ENCODE measurements at regions not wholly inside any gene's neighbourhood (a gene's known extent, or its start where the extent isn't known, plus 50 kb on each side); places are given as distances from the start of the nearest gene placed in this dataset.
A peak's percentile ranks its signal among the peaks of the same experiment; 100 is the strongest.

GRCh38 chr7:13072014-13072413 lies 384.6 kb downstream of the ARL4A start:
- no peak overlapping the region for H3K4me3 ChIP-seq (ENCODE audit: low read length)
- DNase-seq (ENCODE audit: low read depth): no peak
- no peak for TF ChIP-seq CTCF (conservative IDR thresholded peaks at IDR 0.05; ENCODE audit: low read length)

- no peak for TF ChIP-seq CTCF (conservative IDR thresholded peaks at IDR 0.05; ENCODE audit: low read length)
- H3K4me3 ChIP-seq (ENCODE audit: low read length): no peak overlapping the region
- peak; percentile 17 for DNase-seq (ENCODE audit: low read depth)
Measured at GRCh38 chr7:13077466-13077865, 390.0 kb downstream of the ARL4A start.

DNA sequence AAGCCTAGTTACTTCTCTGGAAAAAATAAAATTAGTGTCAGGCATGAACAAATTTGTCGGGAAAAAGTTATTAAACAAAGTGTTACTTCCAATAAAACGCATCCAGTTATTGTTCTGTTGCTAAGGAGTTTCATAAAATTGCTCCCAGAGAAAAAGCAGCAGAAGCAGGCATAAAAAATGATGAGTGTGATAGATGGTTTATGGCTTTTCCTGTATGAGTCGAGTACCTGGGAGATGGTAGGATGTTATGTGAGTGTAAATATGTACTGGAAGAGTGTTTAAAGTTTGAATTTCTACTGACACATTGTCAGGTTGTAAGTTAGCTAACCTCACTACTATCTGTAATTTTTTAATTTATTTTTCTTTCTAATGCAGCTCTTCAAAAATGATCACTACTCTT lies 390.7 kb downstream of the ARL4A start:
- H3K4me3 ChIP-seq (ENCODE audit: low read length): no peak overlapping the region
- no peak for DNase-seq (ENCODE audit: low read depth)
- TF ChIP-seq CTCF (conservative IDR thresholded peaks at IDR 0.05; ENCODE audit: low read length): no peak

GRCh38 chr7:13090959-13091358 lies 403.5 kb downstream of the ARL4A start:
- no peak for TF ChIP-seq CTCF (conservative IDR thresholded peaks at IDR 0.05; ENCODE audit: low read length)
- DNase-seq (ENCODE audit: low read depth): no peak
- H3K4me3 ChIP-seq (ENCODE audit: low read length): no peak overlapping the region

DNA sequence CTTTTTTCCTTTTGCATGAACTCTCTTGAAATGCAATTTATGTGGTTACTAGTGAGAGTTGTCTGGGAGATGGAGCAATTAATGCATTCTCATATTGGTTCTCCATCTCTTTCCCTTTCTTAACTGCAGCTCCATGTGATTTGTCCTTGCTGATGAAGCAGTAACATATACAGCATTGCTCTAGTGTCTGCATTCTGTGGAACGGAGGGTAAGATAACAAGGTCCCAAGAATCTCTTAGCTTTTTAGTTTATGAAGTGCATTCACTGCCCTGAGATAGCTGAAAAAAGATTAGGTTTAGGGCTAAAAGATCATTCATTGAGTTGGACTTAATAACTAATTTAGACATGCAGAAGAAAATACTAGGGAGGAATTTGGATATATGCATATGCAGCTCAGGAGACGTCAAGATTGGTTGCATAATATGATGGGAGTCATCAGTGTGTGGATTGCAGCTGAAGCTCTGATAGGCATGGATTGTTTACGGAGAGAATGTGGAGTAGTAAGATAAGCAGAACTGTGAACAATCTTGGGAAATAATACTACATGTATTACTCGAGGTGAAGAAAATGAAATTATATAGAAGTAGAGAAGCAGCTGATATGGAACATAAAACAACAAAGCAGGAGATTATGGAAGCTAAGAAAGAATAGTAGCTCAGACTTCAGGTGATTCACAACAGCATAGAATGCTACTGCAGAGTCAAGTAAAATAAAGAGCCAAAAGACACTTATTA lies 404.7 kb downstream of the ARL4A start:
- no peak for TF ChIP-seq CTCF (conservative IDR thresholded peaks at IDR 0.05; ENCODE audit: low read length)
- no peak for DNase-seq (ENCODE audit: low read depth)
- H3K4me3 ChIP-seq (ENCODE audit: low read length): no peak overlapping the region

DNA sequence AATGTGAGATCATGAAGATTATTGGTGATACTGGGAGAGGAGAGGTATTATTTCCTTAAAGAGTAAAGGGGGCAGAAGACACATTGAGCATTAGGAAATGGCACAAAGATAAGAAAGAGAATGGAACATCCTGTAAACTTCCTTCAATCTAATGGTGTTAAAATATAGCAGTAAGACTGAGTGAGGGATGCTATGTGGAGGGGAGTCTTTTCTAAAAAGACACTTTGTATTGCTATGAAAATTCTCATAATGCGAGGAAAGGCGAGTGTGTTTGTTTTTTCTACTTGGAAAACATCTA lies 405.2 kb downstream of the ARL4A start:
- H3K4me3 ChIP-seq (ENCODE audit: low read length): no peak overlapping the region

More for the DNA sequence above, 405.2 kb downstream of the ARL4A start:
- DNase-seq (ENCODE audit: low read depth): no peak
- TF ChIP-seq CTCF (conservative IDR thresholded peaks at IDR 0.05; ENCODE audit: low read length): no peak

Data from AG10803 (cell line).